H1 (cell line): ENCODE measurements at regions not wholly inside any gene's neighbourhood (a gene's known extent, or its start where the extent isn't known, plus 50 kb on each side); places are given as distances from the start of the nearest gene placed in this dataset.

Experiments
- CTCF ChIA-PET: fragments of 300-600 bp; sonication (Branson Sonifier 250); formaldehyde crosslinking; loops from one replicate; lab custom pipeline; 2021; ENCODE audit not compliant: partially characterized antibody; lab: Charles Lee
- POLR2A ChIA-PET: fragments of 300-600 bp; sonication (Branson Sonifier 250); formaldehyde crosslinking; loops from one replicate; lab custom pipeline; 2021; ENCODE audit warnings: inconsistent platforms; ENCODE audit not compliant: partially characterized antibody; lab: Charles Lee
- DNase-seq, 2 experiments: peaks; one replicate each; pipeline versions ENCODE4 v3.0.0 to v3.0.0-alpha.2; 2010 to 2022; ENCODE audit warnings: low spot score in 2 of 2, low read depth in 1 of 2, mixed read lengths in 1 of 2
- FAIRE-seq: peaks from 2 replicates; lab custom pipeline; 2011; peaks lifted over from hg19 to GRCh38; lab: Jason Lieb, UNC
- H2AFZ ChIP-seq: 2 replicates; pipeline ENCODE4 v1.8.1; 2012; ENCODE audit warnings: low read length, inconsistent platforms
- H2AK5ac ChIP-seq: 2 replicates; pipeline ENCODE4 v1.6.1; 2013; ENCODE audit warnings: low read depth, low read length
- H2BK120ac ChIP-seq: replicated peaks from 2 replicates; pipeline ENCODE3; 2013; ENCODE audit warnings: low read depth, low read length, inconsistent platforms
- H2BK12ac ChIP-seq: 2 replicates; pipeline ENCODE4 v1.6.1; 2013; ENCODE audit warnings: low read depth, low read length
- H2BK15ac ChIP-seq: 2 replicates; pipeline ENCODE4 v1.6.1; 2013; ENCODE audit warnings: low read length
- H2BK20ac ChIP-seq: 2 replicates; pipeline ENCODE4 v1.6.1; 2013; ENCODE audit warnings: low read length
- H2BK5ac ChIP-seq: 2 replicates; pipeline ENCODE4 v1.6.1; 2013; ENCODE audit warnings: low read depth, low read length
- H3K14ac ChIP-seq: 2 replicates; pipeline ENCODE4 v1.6.1; 2013; ENCODE audit warnings: inconsistent platforms; ENCODE audit not compliant: insufficient read length
- H3K18ac ChIP-seq: 2 replicates; pipeline ENCODE4 v1.6.1; 2013; ENCODE audit warnings: low read length; ENCODE audit errors: extremely low read depth
- H3K23ac ChIP-seq: 2 replicates; pipeline ENCODE4 v1.6.1; 2013; ENCODE audit warnings: inconsistent platforms; ENCODE audit not compliant: insufficient read length
- H3K23me2 ChIP-seq: 2 replicates; pipeline ENCODE4 v1.6.1; 2013; ENCODE audit warnings: low read depth, low read length
- H3K27ac ChIP-seq: 2 replicates; pipeline ENCODE4 v1.6.1; 2011; ENCODE audit warnings: low read depth, low read length, inconsistent platforms
- H3K27me3 ChIP-seq, 4 experiments: replicated peaks in 1 of 4; 1 replicate in 1 of 4; 2 replicates in 3 of 4; pipeline versions ENCODE4 v1.6.1 to v1.8.1; 2011 to 2013; ENCODE audit warnings: low read length in 3 of 4, mild to moderate bottlenecking in 3 of 4, inconsistent platforms in 2 of 4, mixed read lengths in 2 of 4, moderate library complexity in 1 of 4; ENCODE audit not compliant: control insufficient read depth in 3 of 4, insufficient read depth in 3 of 4; ENCODE audit errors: extremely low read depth in 1 of 4
- H3K36me3 ChIP-seq, 4 experiments: 2 replicates each; pipeline versions ENCODE4 v1.6.1 to v1.8.1; 2011 to 2013; ENCODE audit warnings: mild to moderate bottlenecking in 4 of 4, low read length in 3 of 4, moderate library complexity in 2 of 4, control low read depth in 1 of 4, inconsistent platforms in 1 of 4; ENCODE audit not compliant: insufficient read depth in 4 of 4, control insufficient read depth in 2 of 4
- H3K4ac ChIP-seq: replicated peaks from 2 replicates; pipeline ENCODE3; 2013; ENCODE audit warnings: low read length, low read depth, mixed read lengths, inconsistent platforms; ENCODE audit not compliant: insufficient read length
- H3K4me1 ChIP-seq, 4 experiments: replicated peaks in 1 of 4; 1 replicate in 1 of 4; 2 replicates in 3 of 4; pipeline versions ENCODE4 v1.6.1 to v1.8.1; 2011 to 2013; ENCODE audit warnings: low read length in 3 of 4, inconsistent platforms in 2 of 4, mixed read lengths in 1 of 4; ENCODE audit not compliant: insufficient read depth in 4 of 4, control insufficient read depth in 3 of 4
- H3K4me2 ChIP-seq, 2 experiments: 2 replicates each; pipeline versions ENCODE4 v1.6.1 to v1.8.1; 2011 to 2013; ENCODE audit warnings: low read depth in 2 of 2, low read length in 2 of 2, control low read depth in 1 of 2, inconsistent platforms in 1 of 2, mild to moderate bottlenecking in 1 of 2; ENCODE audit not compliant: insufficient read depth in 1 of 2
- H3K4me3 ChIP-seq, 4 experiments: fragments of 200-600, 300-600 bp in 1 of 4; sonication (generic), shearing (Covaris generic), sonication (Bioruptor Twin) in 1 of 4; 2 replicates each; pipeline versions ENCODE4 v1.5.1 to v1.8.1; 2011 to 2016; ENCODE audit warnings: low read length in 4 of 4, low read depth in 3 of 4, control low read depth in 2 of 4, inconsistent platforms in 2 of 4, mild to moderate bottlenecking in 2 of 4, mixed read lengths in 1 of 4, moderate library complexity in 1 of 4; ENCODE audit not compliant: insufficient read depth in 2 of 4; ENCODE audit errors: extremely low read depth in 1 of 4
- H3K56ac ChIP-seq: replicated peaks from 2 replicates; pipeline ENCODE3; 2013; ENCODE audit warnings: low read depth, mild to moderate bottlenecking, mixed read lengths, low read length, inconsistent platforms; ENCODE audit not compliant: insufficient read length
- H3K79me1 ChIP-seq: 2 replicates; pipeline ENCODE4 v1.6.1; 2013; ENCODE audit warnings: low read depth, low read length, control low read depth
- H3K79me2 ChIP-seq, 2 experiments: 2 replicates each; pipeline versions ENCODE4 v1.6.1 to v1.8.1; 2012 to 2013; ENCODE audit warnings: low read length in 2 of 2, mild to moderate bottlenecking in 2 of 2, inconsistent platforms in 1 of 2; ENCODE audit not compliant: insufficient read depth in 2 of 2, control insufficient read depth in 1 of 2
- H3K9ac ChIP-seq, 4 experiments: replicated peaks in 1 of 4; 1 replicate in 1 of 4; 2 replicates in 3 of 4; pipeline versions ENCODE4 v1.6.1 to v1.8.1; 2011 to 2013; ENCODE audit warnings: low read depth in 3 of 4, low read length in 3 of 4, control low read depth in 2 of 4, mild to moderate bottlenecking in 2 of 4, moderate library complexity in 2 of 4, inconsistent platforms in 1 of 4; ENCODE audit errors: extremely low read depth in 1 of 4
- H3K9me3 ChIP-seq, 2 experiments: 2 replicates each; pipeline versions ENCODE4 v1.6.1 to v1.8.1; 2012 to 2013; ENCODE audit warnings: mild to moderate bottlenecking in 2 of 2, moderate library complexity in 2 of 2, control low read depth in 1 of 2, inconsistent platforms in 1 of 2, low read depth in 1 of 2, low read length in 1 of 2, mixed read lengths in 1 of 2; ENCODE audit not compliant: insufficient read depth in 2 of 2
- H4K20me1 ChIP-seq, 2 experiments: replicated peaks in 1 of 2; 2 replicates each; pipeline versions ENCODE3 to v1.8.1; 2011 to 2013; ENCODE audit warnings: inconsistent platforms in 2 of 2, low read length in 2 of 2, mild to moderate bottlenecking in 1 of 2; ENCODE audit not compliant: insufficient read depth in 2 of 2, control insufficient read depth in 1 of 2
- H4K5ac ChIP-seq: 2 replicates; pipeline ENCODE4 v1.6.1; 2013; ENCODE audit warnings: low read length, low read depth, mixed read lengths, inconsistent platforms; ENCODE audit not compliant: insufficient read length
- H4K8ac ChIP-seq: 2 replicates; pipeline ENCODE4 v1.8.0; 2013; ENCODE audit warnings: mild to moderate bottlenecking, moderate library complexity, low read length, inconsistent platforms; ENCODE audit not compliant: insufficient read depth; ENCODE audit errors: extremely low read depth
- H4K91ac ChIP-seq: replicated peaks from 2 replicates; pipeline ENCODE3; 2013; ENCODE audit warnings: low read length, mixed read lengths, inconsistent platforms; ENCODE audit not compliant: insufficient read length
- SIX5 ChIP-seq: IDR thresholded peaks from 2 replicates; pipeline ENCODE4 v1.6.1; 2011; ENCODE audit warnings: mild to moderate bottlenecking, low read depth, low read length
- WGBS, 2 experiments: shearing (Covaris generic) in 1 of 2; methylation state at CpG; one replicate each; pipeline versions ENCODE4 v1.1.6 to v1.1.7; 2013 to 2015; ENCODE audit warnings: low lambda C conversion rate in 2 of 2, mixed read lengths in 2 of 2, inconsistent platforms in 1 of 2, low coverage in 1 of 2, missing lambda C conversion rate in 1 of 2; ENCODE audit not compliant: insufficient replicate concordance in 2 of 2, insufficient coverage in 1 of 2, insufficient read length in 1 of 2; ENCODE audit errors: extremely low coverage in 1 of 2, missing lambda C conversion rate in 1 of 2; 5-methylcytosine and 5-hydroxymethylcytosine counted together

DNA sequence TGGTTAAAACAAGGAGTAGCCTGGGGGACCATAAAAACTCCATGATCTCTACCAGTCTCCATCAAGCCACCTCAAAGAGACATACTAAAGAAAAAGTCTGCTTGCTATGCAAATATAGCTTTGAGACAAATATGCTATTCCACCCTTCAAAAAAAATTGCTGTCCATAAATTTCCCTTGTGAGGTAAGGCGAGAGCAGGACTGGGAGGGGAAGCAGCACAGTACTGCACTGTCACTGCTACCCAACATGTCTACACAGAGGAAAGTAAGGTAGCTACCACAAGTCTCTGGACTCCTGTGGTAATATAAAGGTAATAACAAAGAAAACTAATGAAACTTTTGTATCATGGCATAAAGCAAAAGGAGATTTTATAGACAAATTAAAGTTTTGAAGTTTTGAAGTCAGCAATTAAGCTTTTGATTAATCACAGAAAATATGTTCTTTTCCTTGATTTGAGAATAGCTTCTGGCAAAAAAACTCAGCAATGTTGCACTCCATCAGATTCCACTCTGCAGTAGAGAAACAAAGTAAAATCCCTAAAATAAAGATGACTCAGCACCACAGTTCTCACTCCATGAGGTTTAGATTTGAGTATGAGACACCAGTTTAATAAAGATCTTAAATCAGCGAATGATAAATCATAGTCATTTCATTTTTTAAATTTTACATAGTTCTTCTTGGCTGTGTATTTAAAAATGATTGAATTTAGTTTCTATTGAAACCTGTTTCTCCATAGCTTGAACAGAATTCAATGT, 602.4 kb downstream of the COL12A1 start:
- 81% methylated on average over 2 of the region's 2 CpGs; no CpG with 5 or more reads in 1 of the 2 experiments for WGBS, 2 experiments

More for the DNA sequence above, 602.4 kb downstream of the COL12A1 start:
- no peak overlapping the region for H2BK120ac ChIP-seq
- no peaks in the 10 kb centered on the region for H3K36me3 ChIP-seq
- no peaks in the 10 kb centered on the region for H3K79me1 ChIP-seq
- no peak overlapping the region for H4K91ac ChIP-seq
- H2AK5ac ChIP-seq = no peak overlapping the region
- H3K9ac ChIP-seq = no peak overlapping the region
- no peak overlapping the region for H2BK5ac ChIP-seq
- TF ChIP-seq SIX5 = no peak
- H3K9me3 ChIP-seq = no peaks in the 10 kb centered on the region
- H3K4me1 ChIP-seq = no peaks in the 10 kb centered on the region
- H2BK20ac ChIP-seq = no peak overlapping the region
- no peak overlapping the region for H3K14ac ChIP-seq
- H3K27me3 ChIP-seq = no peaks in the 10 kb centered on the region
- no peaks in the 10 kb centered on the region for H3K23me2 ChIP-seq
- ChIA-PET POLR2A (no interaction called here), CTCF (interaction anchor here (0.7 to 1.6 kb wide), 2 partner anchors 10 to 186 kb away, joined by 3 to 7 read pairs; no protein-coding TSS in a partner anchor)
- no peak for FAIRE-seq
- no peak overlapping the region for H3K4me3 ChIP-seq
- no peaks in the 10 kb centered on the region for H3K79me2 ChIP-seq
- H3K56ac ChIP-seq = no peak overlapping the region
- DNase-seq = no peak
- H3K4me2 ChIP-seq = no peak overlapping the region
- no peak overlapping the region for H4K8ac ChIP-seq
- no peak overlapping the region for H2AFZ ChIP-seq
- H2BK15ac ChIP-seq = no peak overlapping the region
- H3K18ac ChIP-seq = no peak overlapping the region
- no peak overlapping the region for H3K4ac ChIP-seq
- no peak overlapping the region for H4K5ac ChIP-seq
- H2BK12ac ChIP-seq = no peak overlapping the region
- no peak overlapping the region for H3K27ac ChIP-seq
- no peak overlapping the region for H3K23ac ChIP-seq
- no peaks in the 10 kb centered on the region for H4K20me1 ChIP-seq
